Thoracic aorta (tissue), 2 donors: ENCODE measurements at regions not wholly inside any gene's neighbourhood (a gene's known extent, or its start where the extent isn't known, plus 50 kb on each side); places are given as distances from the start of the nearest gene placed in this dataset.
A peak's percentile ranks its signal among the peaks of the same experiment; 100 is the strongest.

ENCODE experiments used
- ATAC-seq: fragments of 150-250 bp; one replicate; pipeline ENCODE4 v1.8.0; 2017; ENCODE audit warnings: low read depth; ENCODE audit not compliant: insufficient number of reproducible peaks, low FRiP score
- DNase-seq: peaks from one replicate; pipeline ENCODE4 v3.0.0-alpha.2; 2020; ENCODE audit warnings: low spot score
- H3K27ac ChIP-seq, 2 donors: fragments of 200-600 bp; sonication (generic); 1 replicate in 1 of 2; 2 replicates in 1 of 2; pipeline ENCODE4 v1.5.1; 2016; ENCODE audit warnings: mild to moderate bottlenecking in 2 of 2, moderate library complexity in 2 of 2
- H3K27me3 ChIP-seq: fragments of 200-600 bp; sonication (generic); replicated peaks from 2 replicates; pipeline ENCODE4 v1.6.0; 2016; ENCODE audit warnings: mild to moderate bottlenecking; ENCODE audit not compliant: insufficient read depth
- H3K36me3 ChIP-seq: fragments of 200-600 bp; sonication (generic); one replicate; pipeline ENCODE4 v1.5.1; 2016
- H3K4me1 ChIP-seq, 2 donors: fragments of 200-600 bp; sonication (generic); 1 replicate in 1 of 2; 2 replicates in 1 of 2; pipeline versions ENCODE4 v1.5.1 to v1.6.0; 2016; ENCODE audit warnings: low read depth in 2 of 2, mild to moderate bottlenecking in 1 of 2; ENCODE audit not compliant: control insufficient read depth in 1 of 2
- H3K4me3 ChIP-seq: fragments of 200-600 bp; sonication (generic); 2 replicates; pipeline ENCODE4 v1.5.1; 2016; ENCODE audit warnings: mild to moderate bottlenecking
- H3K9me3 ChIP-seq: fragments of 200-600 bp; sonication (generic); 2 replicates; pipeline ENCODE4 v1.5.1; 2016
- TF ChIP-seq, protein P1 (sequence below): fragments of 200-600 bp; sonication (generic); IDR thresholded peaks from one replicate; pipeline ENCODE4 v1.5.1; 2019; ENCODE audit warnings: antibody characterized with exemption

DNA sequence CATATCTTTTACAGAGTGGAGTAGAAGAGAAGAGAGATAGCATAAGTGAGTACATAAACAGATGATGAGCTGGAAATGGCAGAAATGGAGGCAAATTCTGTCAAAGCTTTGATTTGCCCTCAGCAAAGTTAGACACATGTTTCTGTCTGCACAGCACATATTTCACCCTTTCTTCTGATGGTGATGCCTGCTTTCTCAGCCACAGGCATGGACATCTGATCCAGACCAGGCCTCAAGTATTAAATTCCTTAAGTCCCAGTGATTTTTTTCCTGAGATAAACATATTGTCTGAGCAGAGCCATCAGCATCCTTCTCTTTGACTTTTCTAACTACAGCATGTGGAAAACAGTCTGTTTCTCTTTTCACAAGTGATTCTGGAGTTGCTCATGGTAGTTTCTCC lies 409.8 kb downstream of the MAN2A1 start:
- Histone ChIP-seq H3K4me3 (no peak overlapping the region), H3K27ac (no peak overlapping the region), H3K9me3 (no peaks in the 10 kb centered on the region), H3K27me3 (no peaks in the 10 kb centered on the region), H3K36me3 (no peaks in the 10 kb centered on the region), H3K4me1 (peaks cover 0 to 1% of the 10 kb centered on the region in 2 donors)
- DNase-seq, result no peak
- ATAC-seq, result no peak
- TF ChIP-seq, protein P1, sequence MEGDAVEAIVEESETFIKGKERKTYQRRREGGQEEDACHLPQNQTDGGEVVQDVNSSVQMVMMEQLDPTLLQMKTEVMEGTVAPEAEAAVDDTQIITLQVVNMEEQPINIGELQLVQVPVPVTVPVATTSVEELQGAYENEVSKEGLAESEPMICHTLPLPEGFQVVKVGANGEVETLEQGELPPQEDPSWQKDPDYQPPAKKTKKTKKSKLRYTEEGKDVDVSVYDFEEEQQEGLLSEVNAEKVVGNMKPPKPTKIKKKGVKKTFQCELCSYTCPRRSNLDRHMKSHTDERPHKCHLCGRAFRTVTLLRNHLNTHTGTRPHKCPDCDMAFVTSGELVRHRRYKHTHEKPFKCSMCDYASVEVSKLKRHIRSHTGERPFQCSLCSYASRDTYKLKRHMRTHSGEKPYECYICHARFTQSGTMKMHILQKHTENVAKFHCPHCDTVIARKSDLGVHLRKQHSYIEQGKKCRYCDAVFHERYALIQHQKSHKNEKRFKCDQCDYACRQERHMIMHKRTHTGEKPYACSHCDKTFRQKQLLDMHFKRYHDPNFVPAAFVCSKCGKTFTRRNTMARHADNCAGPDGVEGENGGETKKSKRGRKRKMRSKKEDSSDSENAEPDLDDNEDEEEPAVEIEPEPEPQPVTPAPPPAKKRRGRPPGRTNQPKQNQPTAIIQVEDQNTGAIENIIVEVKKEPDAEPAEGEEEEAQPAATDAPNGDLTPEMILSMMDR, result no peak

- Histone ChIP-seq H3K4me1 (peaks cover 13 to 29% of the 10 kb centered on the region in 2 donors), H3K27ac (no peak overlapping the region), H3K4me3 (no peak overlapping the region), H3K36me3 (no peaks in the 10 kb centered on the region), H3K27me3 (no peaks in the 10 kb centered on the region), H3K9me3 (no peaks in the 10 kb centered on the region)
- DNase-seq, result no peak
- no peak for ATAC-seq
- TF ChIP-seq, protein P1, result no peak
These were observed 413.4 kb downstream of the MAN2A1 start for GRCh38 chr5:110103081-110103480.

- DNase-seq (no peak), ATAC-seq (no peak)
- TF ChIP-seq, protein P1, result no peak
- Histone ChIP-seq H3K9me3 (no peaks in the 10 kb centered on the region), H3K27ac (no peak overlapping the region), H3K4me3 (no peak overlapping the region), H3K27me3 (no peaks in the 10 kb centered on the region), H3K4me1 (peaks cover 13 to 29% of the 10 kb centered on the region in 2 donors), H3K36me3 (no peaks in the 10 kb centered on the region)
These were observed 414.5 kb downstream of the MAN2A1 start for GRCh38 chr5:110104060-110104725.

GRCh38 chr5:110104726-110105669 lies 415.3 kb downstream of the MAN2A1 start:
- DNase-seq (no peak), ATAC-seq (no peak)
- H3K27me3 ChIP-seq, result no peaks in the 10 kb centered on the region
- no peak overlapping the region for H3K27ac ChIP-seq
- H3K4me3 ChIP-seq, result no peak overlapping the region
- H3K9me3 ChIP-seq, result no peaks in the 10 kb centered on the region
- peaks cover 13 to 29% of the 10 kb centered on the region in 2 donors for H3K4me1 ChIP-seq
- TF ChIP-seq, protein P1, result no peak
- no peaks in the 10 kb centered on the region for H3K36me3 ChIP-seq

DNA sequence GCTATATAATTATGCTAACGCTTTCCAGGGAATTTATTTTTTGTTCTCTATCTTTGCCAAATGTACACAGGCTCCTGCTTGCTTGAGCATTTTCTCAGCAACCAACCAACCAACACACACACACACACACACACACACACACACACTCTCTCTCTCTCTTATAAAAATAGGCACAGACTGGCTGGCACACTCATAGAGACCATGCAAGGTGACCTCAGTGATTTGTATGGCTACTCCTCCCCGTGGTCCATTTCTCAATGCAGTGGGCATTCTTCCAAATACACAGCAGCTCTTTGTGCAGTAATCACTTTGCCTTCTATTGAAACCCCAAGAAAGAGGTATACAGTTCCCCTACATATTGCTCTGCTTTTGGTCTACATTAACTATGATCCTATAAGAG lies 416.0 kb downstream of the MAN2A1 start:
- H3K4me3 ChIP-seq, result no peak overlapping the region
- ATAC-seq, result peak; percentile 78
- H3K9me3 ChIP-seq, result no peaks in the 10 kb centered on the region
- DNase-seq, result peak; percentile 48
- H3K27ac ChIP-seq, result no peak overlapping the region
- H3K27me3 ChIP-seq, result no peaks in the 10 kb centered on the region
- TF ChIP-seq, protein P1, result no peak
- peaks cover 13 to 29% of the 10 kb centered on the region in 2 donors for H3K4me1 ChIP-seq
- no peaks in the 10 kb centered on the region for H3K36me3 ChIP-seq
